ENCODE measurements at regions not wholly inside any gene's neighbourhood (a gene's known extent, or its start where the extent isn't known, plus 50 kb on each side); places are given as distances from the start of the nearest gene placed in this dataset.
"Not testable (repeated sequence)": the region's sequence is repeated elsewhere in the genome, so short reads cannot be mapped to it uniquely, and the experiment has no call there.

DNA sequence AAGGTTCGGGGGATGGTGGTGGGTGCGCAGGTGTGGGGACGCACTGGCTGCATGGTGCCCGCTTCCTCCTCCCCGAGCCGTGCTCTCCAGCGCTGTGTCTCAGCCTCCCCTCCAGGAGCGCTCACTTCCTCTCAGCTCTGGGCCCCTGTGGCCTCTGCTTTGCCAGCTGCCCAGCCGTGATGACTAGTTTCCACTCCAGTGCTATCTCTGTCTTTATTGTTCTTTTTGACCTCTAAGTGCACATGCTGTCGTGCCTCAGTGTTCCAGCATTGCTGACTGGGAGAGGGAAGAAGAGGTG, 71.0 kb downstream of the NPIPB11 start:
- TF ChIP-seq, protein P1, sequence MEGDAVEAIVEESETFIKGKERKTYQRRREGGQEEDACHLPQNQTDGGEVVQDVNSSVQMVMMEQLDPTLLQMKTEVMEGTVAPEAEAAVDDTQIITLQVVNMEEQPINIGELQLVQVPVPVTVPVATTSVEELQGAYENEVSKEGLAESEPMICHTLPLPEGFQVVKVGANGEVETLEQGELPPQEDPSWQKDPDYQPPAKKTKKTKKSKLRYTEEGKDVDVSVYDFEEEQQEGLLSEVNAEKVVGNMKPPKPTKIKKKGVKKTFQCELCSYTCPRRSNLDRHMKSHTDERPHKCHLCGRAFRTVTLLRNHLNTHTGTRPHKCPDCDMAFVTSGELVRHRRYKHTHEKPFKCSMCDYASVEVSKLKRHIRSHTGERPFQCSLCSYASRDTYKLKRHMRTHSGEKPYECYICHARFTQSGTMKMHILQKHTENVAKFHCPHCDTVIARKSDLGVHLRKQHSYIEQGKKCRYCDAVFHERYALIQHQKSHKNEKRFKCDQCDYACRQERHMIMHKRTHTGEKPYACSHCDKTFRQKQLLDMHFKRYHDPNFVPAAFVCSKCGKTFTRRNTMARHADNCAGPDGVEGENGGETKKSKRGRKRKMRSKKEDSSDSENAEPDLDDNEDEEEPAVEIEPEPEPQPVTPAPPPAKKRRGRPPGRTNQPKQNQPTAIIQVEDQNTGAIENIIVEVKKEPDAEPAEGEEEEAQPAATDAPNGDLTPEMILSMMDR (IDR thresholded peaks at IDR 0.05): not testable (repeated sequence)
- TF ChIP-seq POLR2AphosphoS5, EP300, POLR2A (IDR thresholded peaks at IDR 0.05): not testable (repeated sequence)
